Type B pancreatic cell (in vitro differentiated cells): ENCODE measurements at regions not wholly inside any gene's neighbourhood (a gene's known extent, or its start where the extent isn't known, plus 50 kb on each side); places are given as distances from the start of the nearest gene placed in this dataset.

Experiments used
- DNase-seq: peaks from one replicate; pipeline ENCODE4 v3.0.0; 2021; ENCODE audit warnings: mixed read lengths; ENCODE audit not compliant: unreplicated experiment; ENCODE audit errors: extremely low spot score
- H3K27ac Mint-ChIP-seq: 2 replicates; pipeline ENCODE4 v1.8.0; 2021; ENCODE audit warnings: mild to moderate bottlenecking, mixed read lengths
- H3K27me3 Mint-ChIP-seq: 2 replicates; pipeline ENCODE4 v1.8.0; 2021; ENCODE audit warnings: mixed read lengths
- H3K36me3 Mint-ChIP-seq: 2 replicates; pipeline ENCODE4 v1.8.0; 2021; ENCODE audit warnings: mixed read lengths
- H3K4me1 Mint-ChIP-seq: one replicate; pipeline ENCODE4 v1.8.0; 2021; ENCODE audit warnings: mixed read lengths; ENCODE audit not compliant: unreplicated experiment
- H3K4me3 Mint-ChIP-seq: 2 replicates; pipeline ENCODE4 v1.8.0; 2021; ENCODE audit warnings: mild to moderate bottlenecking, mixed read lengths
- H3K9me3 Mint-ChIP-seq: 2 replicates; pipeline ENCODE4 v1.8.0; 2021; ENCODE audit warnings: mixed read lengths
- TF ChIP-seq, protein P1 (sequence below): fragments of 200-600 bp; sonication (generic); conservative IDR thresholded peaks from 2 replicates; pipeline ENCODE4 v1.5.0; 2021; ENCODE audit warnings: antibody characterized with exemption, mild to moderate bottlenecking

DNA sequence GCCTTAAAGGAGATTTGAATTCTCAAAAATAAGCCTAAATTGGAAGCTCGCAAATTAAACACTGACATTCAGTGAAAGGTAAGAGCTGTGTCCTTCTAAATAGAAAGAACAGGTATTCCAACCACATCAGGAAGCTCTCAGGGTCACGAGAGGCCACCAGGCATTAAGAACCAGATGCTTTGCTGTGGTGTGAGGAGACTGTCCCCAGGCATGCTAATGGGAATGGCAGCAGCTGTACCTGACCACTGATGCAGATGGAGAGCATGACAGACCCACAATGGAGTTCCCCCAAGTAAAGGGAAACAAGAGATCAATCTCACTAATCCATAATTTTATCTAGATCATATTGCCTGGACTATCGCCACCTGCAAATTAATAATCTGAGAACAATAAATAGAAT, 658.9 kb upstream of the NOX3 start:
- no peak overlapping the region for H3K4me3 Mint-ChIP-seq
- no peak for DNase-seq
- no peak overlapping the region for H3K27ac Mint-ChIP-seq
- no peaks in the 10 kb centered on the region for H3K36me3 Mint-ChIP-seq
- no peaks in the 10 kb centered on the region for H3K27me3 Mint-ChIP-seq
- no peaks in the 10 kb centered on the region for H3K4me1 Mint-ChIP-seq
- TF ChIP-seq, protein P1, sequence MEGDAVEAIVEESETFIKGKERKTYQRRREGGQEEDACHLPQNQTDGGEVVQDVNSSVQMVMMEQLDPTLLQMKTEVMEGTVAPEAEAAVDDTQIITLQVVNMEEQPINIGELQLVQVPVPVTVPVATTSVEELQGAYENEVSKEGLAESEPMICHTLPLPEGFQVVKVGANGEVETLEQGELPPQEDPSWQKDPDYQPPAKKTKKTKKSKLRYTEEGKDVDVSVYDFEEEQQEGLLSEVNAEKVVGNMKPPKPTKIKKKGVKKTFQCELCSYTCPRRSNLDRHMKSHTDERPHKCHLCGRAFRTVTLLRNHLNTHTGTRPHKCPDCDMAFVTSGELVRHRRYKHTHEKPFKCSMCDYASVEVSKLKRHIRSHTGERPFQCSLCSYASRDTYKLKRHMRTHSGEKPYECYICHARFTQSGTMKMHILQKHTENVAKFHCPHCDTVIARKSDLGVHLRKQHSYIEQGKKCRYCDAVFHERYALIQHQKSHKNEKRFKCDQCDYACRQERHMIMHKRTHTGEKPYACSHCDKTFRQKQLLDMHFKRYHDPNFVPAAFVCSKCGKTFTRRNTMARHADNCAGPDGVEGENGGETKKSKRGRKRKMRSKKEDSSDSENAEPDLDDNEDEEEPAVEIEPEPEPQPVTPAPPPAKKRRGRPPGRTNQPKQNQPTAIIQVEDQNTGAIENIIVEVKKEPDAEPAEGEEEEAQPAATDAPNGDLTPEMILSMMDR, result no peak
- peaks cover 5% of the 10 kb centered on the region for H3K9me3 Mint-ChIP-seq

DNA sequence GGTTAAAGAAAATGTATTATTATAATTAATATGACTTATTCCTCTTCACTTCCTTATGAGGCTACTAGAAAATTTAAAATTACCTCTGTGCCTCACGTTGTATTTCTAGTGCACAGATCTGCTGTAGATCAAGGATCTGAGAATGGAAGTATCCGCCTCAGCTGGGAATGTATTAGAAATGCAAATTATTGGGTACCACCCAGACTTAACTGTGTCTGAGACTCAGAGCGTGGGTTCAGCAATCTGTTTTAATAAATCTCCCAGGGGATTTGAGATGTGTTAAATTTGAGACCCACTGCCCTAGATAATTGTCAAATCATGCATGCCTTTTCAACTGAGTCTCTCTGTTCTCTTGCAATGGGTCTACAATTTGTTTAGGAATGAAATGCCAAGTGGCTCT, 658.0 kb upstream of the NOX3 start:
- TF ChIP-seq, protein P1, result no peak
- Mint-ChIP-seq H3K36me3 (no peaks in the 10 kb centered on the region), H3K4me3 (no peak overlapping the region), H3K9me3 (peaks cover 6% of the 10 kb centered on the region), H3K4me1 (no peaks in the 10 kb centered on the region), H3K27me3 (no peaks in the 10 kb centered on the region), H3K27ac (no peak overlapping the region)
- no peak for DNase-seq

DNA sequence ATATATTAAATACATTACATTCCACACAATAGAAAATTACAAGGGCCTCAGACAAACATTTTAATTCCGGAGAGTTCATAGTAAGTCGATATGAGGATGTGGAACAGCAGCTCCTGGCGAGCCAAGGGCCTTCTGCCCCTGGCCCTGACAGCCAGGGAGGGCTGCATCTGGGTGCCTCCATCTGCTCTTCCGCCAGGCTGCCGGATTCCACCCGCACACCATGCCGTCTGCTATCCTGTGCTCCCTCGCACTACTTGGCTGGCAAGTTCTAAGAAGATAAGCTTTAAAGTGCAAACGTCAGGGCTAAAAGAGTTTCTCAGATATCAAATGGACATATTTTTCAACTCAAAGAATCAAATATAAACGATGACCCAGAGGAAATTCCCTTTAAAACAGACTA, 656.3 kb upstream of the NOX3 start:
- H3K4me3 Mint-ChIP-seq, result no peak overlapping the region

DNA sequence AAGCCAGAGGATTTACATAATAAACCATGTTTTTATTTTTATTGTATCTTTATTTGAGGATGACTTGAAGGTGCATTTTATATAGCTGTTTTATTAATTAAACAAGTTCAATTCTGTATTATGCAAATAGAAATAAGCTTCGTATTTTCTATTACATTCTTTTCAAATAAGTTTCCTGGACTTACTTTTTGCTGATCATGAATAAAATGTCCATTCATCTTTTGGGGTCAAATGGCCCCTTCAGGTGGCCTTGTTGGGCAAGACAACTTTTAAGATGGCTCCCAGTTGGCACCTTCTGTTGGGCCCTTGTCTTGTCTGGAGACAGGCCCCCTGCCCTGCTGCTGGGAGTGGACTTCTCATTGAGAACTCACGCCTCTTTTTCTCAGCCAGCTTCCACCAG, 654.6 kb upstream of the NOX3 start:
- Mint-ChIP-seq H3K36me3 (no peaks in the 10 kb centered on the region), H3K4me1 (no peaks in the 10 kb centered on the region), H3K4me3 (no peak overlapping the region), H3K27me3 (peaks cover 2% of the 10 kb centered on the region), H3K27ac (no peak overlapping the region), H3K9me3 (peaks cover 6% of the 10 kb centered on the region)
- TF ChIP-seq, protein P1, result no peak
- no peak for DNase-seq

More for the DNA sequence above, 656.3 kb upstream of the NOX3 start:
- TF ChIP-seq, protein P1, result no peak
- Mint-ChIP-seq H3K4me1 (no peaks in the 10 kb centered on the region), H3K36me3 (no peaks in the 10 kb centered on the region), H3K9me3 (peaks cover 6% of the 10 kb centered on the region), H3K27ac (no peak overlapping the region), H3K27me3 (no peaks in the 10 kb centered on the region)
- DNase-seq, result no peak

DNA sequence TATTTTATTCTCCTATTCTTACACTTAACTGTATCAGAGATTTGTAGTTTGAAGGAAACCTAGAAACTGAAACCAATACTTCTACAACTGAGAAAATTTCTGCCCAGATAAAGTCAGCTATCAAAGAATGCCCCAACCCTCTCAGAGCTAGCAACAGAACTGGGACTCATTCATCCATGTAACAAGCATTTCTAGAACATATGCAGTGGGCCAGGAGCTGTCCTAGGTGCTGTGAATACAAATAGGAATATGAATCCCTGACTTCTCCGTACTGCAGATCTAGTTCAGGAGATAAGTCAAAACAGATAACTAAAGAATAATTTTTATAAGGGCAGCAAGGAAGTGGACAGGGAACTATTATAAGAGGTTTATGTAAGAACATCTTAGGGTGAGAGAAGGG, 654.1 kb upstream of the NOX3 start:
- H3K9me3 Mint-ChIP-seq, result peaks cover 6% of the 10 kb centered on the region
- TF ChIP-seq, protein P1, result no peak
- DNase-seq, result no peak
- H3K36me3 Mint-ChIP-seq, result no peaks in the 10 kb centered on the region
- peaks cover 2% of the 10 kb centered on the region for H3K27me3 Mint-ChIP-seq
- H3K4me1 Mint-ChIP-seq, result no peaks in the 10 kb centered on the region
- no peak overlapping the region for H3K27ac Mint-ChIP-seq
- no peak overlapping the region for H3K4me3 Mint-ChIP-seq

DNA sequence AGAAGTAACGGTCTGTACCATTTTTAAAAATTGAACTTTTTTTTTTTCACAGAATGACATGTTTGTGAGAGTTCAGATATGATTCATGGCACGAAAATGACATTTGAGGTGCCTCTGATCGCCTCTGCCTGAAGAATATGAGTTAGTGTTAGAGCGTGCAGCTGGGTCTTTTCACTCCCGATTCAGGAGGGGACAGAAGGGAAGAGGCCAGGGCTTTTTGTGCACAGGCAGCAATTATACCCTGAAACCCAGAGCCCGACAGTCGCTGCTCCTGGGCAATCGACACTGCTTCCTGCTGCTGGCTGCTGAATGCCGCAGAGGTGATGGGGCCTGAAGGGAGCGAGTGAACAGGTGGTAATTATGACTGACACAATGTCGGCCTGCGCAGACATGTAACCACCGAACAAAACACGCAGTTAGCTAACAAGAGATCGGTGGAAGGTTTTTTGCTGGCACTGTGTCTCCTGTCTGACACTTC, 652.0 kb upstream of the NOX3 start:
- TF ChIP-seq, protein P1, result no peak
- no peak for DNase-seq
- peaks cover 6% of the 10 kb centered on the region for H3K9me3 Mint-ChIP-seq

More for the DNA sequence above, 652.0 kb upstream of the NOX3 start:
- Mint-ChIP-seq H3K36me3 (no peaks in the 10 kb centered on the region), H3K27me3 (peaks cover 2% of the 10 kb centered on the region), H3K4me3 (no peak overlapping the region), H3K4me1 (no peaks in the 10 kb centered on the region), H3K27ac (no peak overlapping the region)
